ENCODE measurements at regions not wholly inside any gene's neighbourhood (a gene's known extent, or its start where the extent isn't known, plus 50 kb on each side); places are given as distances from the start of the nearest gene placed in this dataset.

DNA sequence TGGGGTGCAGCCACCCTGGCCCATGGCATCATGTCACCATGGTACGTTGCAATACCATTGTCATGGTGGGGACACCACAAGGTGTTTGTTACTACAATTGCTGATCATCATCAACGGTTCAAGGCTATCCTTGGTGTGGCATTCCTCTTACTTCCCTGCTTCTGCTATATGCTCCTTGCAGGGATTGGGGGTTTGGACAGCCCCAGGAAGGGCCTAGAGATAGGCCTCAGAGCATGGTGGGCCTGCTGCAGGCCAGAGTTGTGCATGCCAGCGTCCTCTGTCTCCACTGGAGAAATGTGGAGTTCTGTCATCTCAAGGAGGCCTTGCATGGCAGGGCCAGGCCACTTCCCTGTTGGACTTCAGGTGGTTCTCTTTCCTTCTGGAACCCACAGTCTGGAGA is 234.6 kb upstream of the MKI67 start:
- TF ChIP-seq TAF1 (IDR thresholded peaks at IDR 0.05; ENCODE audit: borderline replicate concordance, insufficient read depth, low read length) = no peak
- no peak for TF ChIP-seq POLR2AphosphoS5 (IDR thresholded peaks at IDR 0.05; ENCODE audit: low read depth, low read length)
- TF ChIP-seq SIN3A (IDR thresholded peaks at IDR 0.05; ENCODE audit: borderline replicate concordance, insufficient read depth, low read length) = no peak

Measured in PFSK-1 (cell line).